ENCODE measurements at regions not wholly inside any gene's neighbourhood (a gene's known extent, or its start where the extent isn't known, plus 50 kb on each side); places are given as distances from the start of the nearest gene placed in this dataset.

GRCh38 chr1:175857756-175858155 lies 114.4 kb upstream of the TNR start:
- TF ChIP-seq CTCF (conservative IDR thresholded peaks at IDR 0.05): no peak
- H3K27ac ChIP-seq: no peak overlapping the region

- no peak for TF ChIP-seq CTCF (conservative IDR thresholded peaks at IDR 0.05)
- H3K27ac ChIP-seq: no peak overlapping the region
These were observed 110.3 kb upstream of the TNR start for GRCh38 chr1:175853681-175854080.

GRCh38 chr1:175851749-175852148 lies 108.4 kb upstream of the TNR start:
- no peak overlapping the region for H3K27ac ChIP-seq
- no peak for TF ChIP-seq CTCF (conservative IDR thresholded peaks at IDR 0.05)

- H3K27ac ChIP-seq: no peak overlapping the region
- no peak for TF ChIP-seq CTCF (conservative IDR thresholded peaks at IDR 0.05)
These were observed 104.9 kb upstream of the TNR start for GRCh38 chr1:175848329-175848728.

GRCh38 chr1:175845985-175846384 lies 102.6 kb upstream of the TNR start:
- no peak overlapping the region for H3K27ac ChIP-seq
- TF ChIP-seq CTCF (conservative IDR thresholded peaks at IDR 0.05): no peak

GRCh38 chr1:175845338-175845737 lies 101.9 kb upstream of the TNR start:
- no peak for TF ChIP-seq CTCF (conservative IDR thresholded peaks at IDR 0.05)
- H3K27ac ChIP-seq: no peak overlapping the region

- no peak for TF ChIP-seq CTCF (conservative IDR thresholded peaks at IDR 0.05)
- H3K27ac ChIP-seq: no peak overlapping the region
These were observed 101.5 kb upstream of the TNR start for GRCh38 chr1:175844877-175845276.

GRCh38 chr1:175842550-175842949 lies 99.2 kb upstream of the TNR start:
- no peak for TF ChIP-seq CTCF (conservative IDR thresholded peaks at IDR 0.05)
- H3K27ac ChIP-seq: no peak overlapping the region

Measured in VCaP (cell line).